NCI-H1092 (cell line): ENCODE measurements at regions not wholly inside any gene's neighbourhood (a gene's known extent, or its start where the extent isn't known, plus 50 kb on each side); places are given as distances from the start of the nearest gene placed in this dataset.
A peak's percentile ranks its signal among the peaks of the same experiment; 100 is the strongest.

Source experiments
- DNase-seq: peaks from one replicate; lab custom pipeline; 2025; lab: John Stamatoyannopoulos, UW

GRCh38 chr5:145360936-145361335, 474.2 kb downstream of the PRELID2 start:
- DNase-seq, result no peak

- no peak for DNase-seq
These were observed 484.6 kb downstream of the PRELID2 start for GRCh38 chr5:145350513-145350912.

- peak; percentile 3 for DNase-seq
These were observed 488.0 kb downstream of the PRELID2 start for GRCh38 chr5:145347026-145347616.

DNA sequence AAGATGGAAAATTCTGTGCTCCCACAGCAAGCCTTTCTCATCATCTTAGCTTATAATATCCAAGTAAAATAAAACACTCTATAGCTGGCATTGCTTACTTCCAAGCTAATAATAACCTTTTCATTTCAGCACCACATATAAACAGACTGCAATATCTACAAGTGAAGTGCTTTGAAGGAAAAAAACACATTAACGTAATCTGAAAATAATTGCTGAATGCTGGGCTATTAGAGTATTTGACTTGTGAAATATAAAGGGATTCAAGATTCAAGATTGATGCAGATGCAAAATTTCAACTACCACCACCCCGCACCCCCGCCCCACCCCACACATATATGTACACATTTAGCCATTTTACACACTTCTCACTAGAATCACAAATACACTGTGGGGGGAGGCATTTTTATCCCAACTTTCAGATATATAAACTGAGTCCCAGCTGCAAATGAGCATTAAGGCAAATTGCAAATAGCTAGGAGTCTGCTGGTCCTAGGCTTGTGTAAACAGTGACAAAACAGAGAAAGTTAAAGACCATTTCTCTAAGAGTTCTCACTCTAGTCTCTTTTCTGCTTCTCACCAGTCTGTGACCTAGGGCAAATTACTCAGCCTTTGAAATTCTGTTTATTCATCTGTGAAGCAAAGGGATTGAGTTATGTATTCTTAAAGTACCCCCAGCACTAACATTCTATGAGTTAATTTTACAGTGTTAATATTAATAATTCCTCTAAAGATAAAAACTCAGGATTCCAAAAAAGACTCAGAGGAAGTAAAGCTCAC, 489.4 kb downstream of the PRELID2 start:
- no peak for DNase-seq

GRCh38 chr5:145341842-145342241, 493.3 kb downstream of the PRELID2 start:
- no peak for DNase-seq

- DNase-seq, result no peak
These were observed 495.0 kb downstream of the PRELID2 start for GRCh38 chr5:145340099-145340498.

DNA sequence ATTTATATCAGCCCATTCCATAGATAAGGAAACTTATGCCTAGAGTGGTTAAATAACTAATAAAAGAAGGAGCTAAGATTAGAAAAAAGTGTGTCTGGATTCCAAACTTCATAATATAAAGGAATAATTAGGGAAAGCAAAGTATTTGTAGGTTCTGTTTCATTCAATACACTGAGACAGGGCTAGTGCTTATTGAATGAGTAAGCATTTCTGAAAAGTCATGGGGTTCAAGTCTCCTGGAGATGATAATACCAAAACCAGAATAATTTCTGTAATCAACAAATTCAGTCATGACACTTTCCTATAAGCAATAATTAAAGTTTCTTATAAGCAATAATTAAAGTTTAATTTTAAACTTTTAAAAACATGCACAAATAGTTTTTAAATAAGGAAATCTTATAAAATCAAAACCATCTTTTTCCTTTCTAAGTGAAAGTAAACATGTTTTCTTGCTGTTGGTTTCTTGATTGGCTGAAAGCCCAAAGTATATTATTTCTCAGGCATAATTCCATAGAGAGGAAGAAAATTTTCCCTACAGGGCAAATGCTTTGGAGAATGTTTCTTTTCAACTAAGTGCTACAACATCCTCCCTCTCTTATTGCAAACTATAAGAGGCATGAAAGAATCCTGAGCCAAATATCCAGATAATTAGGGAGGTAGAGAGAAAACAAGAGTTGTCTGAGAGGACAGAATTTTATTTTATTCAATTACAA, 510.2 kb downstream of the PRELID2 start:
- no peak for DNase-seq

GRCh38 chr5:145324101-145324500, 511.0 kb downstream of the PRELID2 start:
- no peak for DNase-seq

DNA sequence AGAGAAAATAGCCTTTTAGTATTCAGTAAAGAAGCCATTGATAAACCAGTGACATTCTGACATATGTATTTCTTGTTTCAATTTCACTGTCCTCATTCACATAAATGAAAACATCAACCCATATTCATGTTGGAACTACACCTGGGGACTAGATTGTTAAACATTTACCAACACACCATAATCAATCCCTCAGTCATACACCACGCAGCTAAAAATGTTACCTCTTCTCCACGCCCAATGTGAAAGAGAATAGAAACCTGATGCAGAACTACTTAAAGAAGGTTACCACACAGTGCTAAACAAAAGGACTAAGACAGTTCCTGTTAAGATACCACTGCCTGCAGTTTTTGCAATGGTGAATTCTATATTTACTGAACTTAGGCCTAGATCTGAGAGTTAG, 518.9 kb downstream of the PRELID2 start:
- DNase-seq, result no peak

DNA sequence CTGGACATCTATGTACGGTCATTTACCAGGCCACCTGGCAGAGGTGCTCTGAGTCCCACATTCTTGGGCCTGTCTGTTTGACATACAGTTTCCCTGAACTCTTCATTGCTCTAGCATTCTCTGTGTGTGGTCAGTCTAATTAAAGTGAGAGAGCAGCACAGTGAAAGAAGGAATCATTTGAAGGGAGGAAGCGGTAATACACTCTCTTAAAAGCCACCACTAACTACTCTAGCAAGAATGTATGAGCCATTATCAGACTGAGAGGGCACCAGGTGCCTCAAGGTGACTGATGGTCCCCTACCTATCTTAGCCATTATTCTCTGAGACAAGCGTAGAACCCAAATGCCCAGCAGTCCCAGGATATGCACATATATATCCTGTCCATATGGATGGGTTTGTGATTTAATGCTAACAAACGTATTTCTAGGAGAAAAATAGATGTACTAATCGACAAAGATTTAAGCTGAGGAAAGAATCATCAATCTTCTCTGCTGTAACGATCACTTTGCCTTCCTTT, 527.2 kb downstream of the PRELID2 start:
- DNase-seq, result no peak

DNA sequence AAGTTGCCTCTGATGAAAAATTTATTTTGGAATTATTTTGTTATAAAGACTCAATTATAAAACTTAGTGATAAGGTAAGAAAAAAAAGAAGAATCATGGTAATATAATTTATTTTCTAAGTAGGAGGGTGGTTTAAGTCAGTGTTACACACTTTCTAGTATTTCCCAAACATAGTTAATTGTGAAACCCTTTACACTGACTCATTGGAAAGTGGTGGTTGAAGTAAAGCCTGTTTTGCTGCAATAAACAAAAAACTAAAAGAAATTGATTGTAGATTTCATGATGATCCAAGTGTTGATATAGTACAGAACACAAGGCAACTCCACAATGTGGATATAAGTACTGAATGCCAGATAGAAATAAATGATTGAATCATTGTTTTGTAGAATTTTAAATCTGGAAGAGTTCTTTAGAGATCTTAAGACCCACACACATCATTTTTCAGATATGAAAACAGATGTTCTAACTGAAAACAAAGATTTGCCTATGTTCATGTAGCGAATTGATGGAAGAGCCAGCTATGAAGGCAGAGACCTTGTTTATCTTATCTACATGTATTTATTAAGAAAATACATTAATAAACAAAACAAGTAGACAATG, 539.8 kb downstream of the PRELID2 start:
- no peak for DNase-seq

- DNase-seq, result no peak
These were observed 540.8 kb downstream of the PRELID2 start for GRCh38 chr5:145294331-145294730.

- DNase-seq, result no peak
These were observed 541.4 kb downstream of the PRELID2 start for GRCh38 chr5:145293716-145294115.

DNA sequence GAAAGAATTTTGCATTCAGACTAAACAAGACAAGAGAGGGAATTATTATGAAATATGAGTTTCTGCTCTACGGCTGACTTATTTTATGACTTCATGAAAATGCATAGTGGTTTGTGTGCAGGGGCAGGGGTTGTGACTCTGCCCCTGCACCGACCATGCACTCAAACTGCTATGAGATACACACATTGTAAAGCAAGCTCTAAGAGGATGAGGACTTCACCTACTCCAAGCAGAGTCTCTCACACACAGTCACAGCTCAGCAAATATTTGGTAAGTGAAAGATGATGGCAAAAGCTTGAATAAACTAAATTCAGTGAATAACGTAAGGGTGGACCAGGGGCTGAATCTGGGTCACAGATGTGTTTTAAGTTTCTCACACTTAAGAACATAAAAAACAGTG, 542.9 kb downstream of the PRELID2 start:
- DNase-seq, result no peak

DNA sequence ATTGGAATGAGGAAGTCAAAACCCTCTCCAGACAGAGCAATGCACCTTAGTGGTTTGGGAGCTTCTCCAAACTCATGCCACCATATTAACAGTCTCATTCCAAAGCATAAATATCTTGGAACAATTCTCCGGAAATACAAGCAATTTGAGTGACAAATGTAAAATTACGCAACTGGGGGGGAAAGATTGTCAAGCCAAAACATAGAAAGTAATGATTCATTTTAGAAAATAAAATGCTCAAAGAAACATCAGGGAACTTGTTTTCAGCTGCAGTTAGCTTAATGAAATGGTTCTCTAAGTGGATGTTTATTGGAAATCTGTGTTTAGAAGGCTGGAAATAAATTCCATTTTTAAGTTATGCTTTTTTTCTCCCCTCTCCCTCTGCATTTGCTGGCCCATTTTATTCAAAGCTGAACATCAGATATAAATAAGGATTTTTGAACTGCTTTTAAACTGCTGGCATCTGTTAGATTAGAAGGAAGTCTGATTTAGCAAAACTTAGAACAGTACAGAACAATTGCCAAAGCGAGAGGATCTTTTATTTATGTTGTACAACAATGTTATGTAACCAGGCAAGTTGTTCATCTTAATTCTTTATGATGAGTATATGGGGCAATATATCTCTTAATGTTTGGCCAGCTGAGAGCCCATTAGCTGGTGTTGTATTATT, 551.9 kb downstream of the PRELID2 start:
- no peak for DNase-seq

DNA sequence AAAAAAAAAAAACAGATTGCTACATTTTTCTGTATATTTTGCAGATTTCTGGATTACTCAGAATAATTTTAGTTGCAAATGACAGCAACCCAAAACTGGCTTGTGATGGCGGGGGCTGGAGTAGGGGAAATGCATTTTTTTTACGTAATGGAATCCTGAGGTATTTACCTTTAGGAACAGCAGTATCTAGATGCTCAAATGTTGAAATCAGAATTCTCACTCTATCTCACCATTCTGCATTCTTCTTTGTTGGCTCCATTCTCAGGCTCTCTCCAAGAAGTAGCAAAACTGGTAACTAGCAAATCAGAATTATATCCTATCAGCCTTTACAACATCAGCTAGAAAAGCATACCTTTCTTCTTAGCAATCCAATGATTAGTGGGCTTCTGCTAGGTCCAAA, 554.3 kb downstream of the PRELID2 start:
- DNase-seq, result no peak

DNA sequence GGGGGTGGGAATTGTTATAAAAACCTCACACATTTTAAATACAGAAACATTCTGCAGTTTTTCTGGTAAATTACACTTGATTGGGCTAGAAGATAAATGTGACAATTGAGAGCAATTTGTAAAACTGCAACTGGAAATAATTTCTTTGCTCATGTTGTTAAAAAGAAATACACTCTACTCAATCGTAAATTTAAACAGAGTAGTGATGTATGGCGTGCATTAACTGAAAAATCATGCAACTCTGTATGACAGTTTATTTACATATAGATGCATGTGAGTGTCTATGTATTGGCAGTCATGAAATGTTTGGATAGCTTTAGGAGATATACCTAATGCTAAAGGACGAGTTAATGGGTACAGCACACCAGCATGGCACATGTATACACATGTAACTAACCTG, 554.9 kb downstream of the PRELID2 start:
- DNase-seq, result no peak

- no peak for DNase-seq
These were observed 574.5 kb downstream of the PRELID2 start for GRCh38 chr5:145260670-145261069.

DNA sequence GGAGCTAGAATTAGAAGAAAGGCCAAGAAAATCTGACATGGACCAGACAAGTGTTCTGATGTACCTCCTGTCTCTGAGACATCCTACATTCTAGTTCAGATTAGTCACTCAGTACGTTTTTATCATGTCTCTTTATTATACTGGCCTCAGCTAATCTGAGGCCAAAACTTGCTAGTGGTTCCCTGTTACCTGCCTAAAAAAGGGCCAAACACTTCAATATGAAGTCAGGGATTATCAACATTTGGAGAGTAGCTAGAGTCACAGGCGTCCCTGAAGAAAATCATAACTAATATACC, 587.4 kb downstream of the PRELID2 start:
- DNase-seq, result no peak

- DNase-seq, result no peak
These were observed 588.0 kb downstream of the PRELID2 start for GRCh38 chr5:145246961-145247744.

GRCh38 chr5:145246379-145246778, 588.8 kb downstream of the PRELID2 start:
- no peak for DNase-seq
